Activated CD4-positive, alpha-beta T cell treated with anti-CD3 and anti-CD28 coated beads, Interleukin-2, amount 10 ng/mL, durations not matched to agents 7 days and 5 days (primary cell): ENCODE measurements at regions not wholly inside any gene's neighbourhood (a gene's known extent, or its start where the extent isn't known, plus 50 kb on each side); places are given as distances from the start of the nearest gene placed in this dataset.

Experiments used
- CTCF ChIA-PET: fragments of 350-600 bp; sonication (Branson Sonifier 250); formaldehyde crosslinking; loops from one replicate; lab custom pipeline; 2021; ENCODE audit warnings: antibody characterized with exemption; lab: Charles Lee
- POLR2A ChIA-PET: fragments of 350-600 bp; sonication (Branson Sonifier 250); formaldehyde crosslinking; loops from one replicate; lab custom pipeline; 2021; ENCODE audit warnings: antibody characterized with exemption; lab: Charles Lee
- DNase-seq: peaks from one replicate; pipeline ENCODE4 v3.0.0-alpha.2; 2020
- H3K27ac Mint-ChIP-seq: one replicate; pipeline ENCODE4 v1.8.0; 2021; ENCODE audit warnings: mild to moderate bottlenecking, moderate library complexity, mixed read lengths
- H3K27me3 Mint-ChIP-seq: one replicate; pipeline ENCODE4 v1.8.0; 2021; ENCODE audit warnings: mixed read lengths
- H3K36me3 Mint-ChIP-seq: one replicate; pipeline ENCODE4 v1.8.0; 2021; ENCODE audit warnings: low read depth, mixed read lengths
- H3K4me1 Mint-ChIP-seq: one replicate; pipeline ENCODE4 v1.8.0; 2021; ENCODE audit warnings: mixed read lengths
- H3K4me3 Mint-ChIP-seq: one replicate; pipeline ENCODE4 v1.8.0; 2021; ENCODE audit warnings: mild to moderate bottlenecking, moderate library complexity, mixed read lengths
- H3K9me3 Mint-ChIP-seq: one replicate; pipeline ENCODE4 v1.8.0; 2021; ENCODE audit warnings: mixed read lengths

- ChIA-PET POLR2A (no interaction called here), CTCF (no interaction called here)
- DNase-seq, result no peak
- H3K36me3 Mint-ChIP-seq, result no peaks in the 10 kb centered on the region
- peaks cover 2% of the 10 kb centered on the region for H3K4me1 Mint-ChIP-seq
- H3K27ac Mint-ChIP-seq, result no peak overlapping the region
- peaks cover 5% of the 10 kb centered on the region for H3K27me3 Mint-ChIP-seq
- no peak overlapping the region for H3K4me3 Mint-ChIP-seq
- no peaks in the 10 kb centered on the region for H3K9me3 Mint-ChIP-seq
Measured at GRCh38 chr15:62637950-62638619, 404.5 kb upstream of the TPM1 start.

GRCh38 chr15:62639432-62639831 lies 403.1 kb upstream of the TPM1 start:
- POLR2A ChIA-PET, result no interaction called here
- H3K4me1 Mint-ChIP-seq, result peaks cover 2% of the 10 kb centered on the region
- CTCF ChIA-PET, result no interaction called here
- H3K9me3 Mint-ChIP-seq, result no peaks in the 10 kb centered on the region
- peaks cover 8% of the 10 kb centered on the region for H3K27me3 Mint-ChIP-seq
- H3K4me3 Mint-ChIP-seq, result no peak overlapping the region
- no peak for DNase-seq
- no peak overlapping the region for H3K27ac Mint-ChIP-seq
- no peaks in the 10 kb centered on the region for H3K36me3 Mint-ChIP-seq

GRCh38 chr15:62639906-62640605 lies 402.5 kb upstream of the TPM1 start:
- Mint-ChIP-seq H3K27me3 (peaks cover 7% of the 10 kb centered on the region), H3K9me3 (no peaks in the 10 kb centered on the region), H3K36me3 (no peaks in the 10 kb centered on the region), H3K4me1 (peaks cover 2% of the 10 kb centered on the region), H3K27ac (no peak overlapping the region), H3K4me3 (no peak overlapping the region)
- ChIA-PET CTCF (no interaction called here), POLR2A (no interaction called here)
- no peak for DNase-seq

GRCh38 chr15:62641825-62642224 lies 400.7 kb upstream of the TPM1 start:
- Mint-ChIP-seq H3K27ac (no peak overlapping the region), H3K9me3 (no peaks in the 10 kb centered on the region), H3K36me3 (no peaks in the 10 kb centered on the region), H3K4me3 (no peak overlapping the region), H3K27me3 (peaks cover 7% of the 10 kb centered on the region), H3K4me1 (peaks cover 2% of the 10 kb centered on the region)
- no peak for DNase-seq
- ChIA-PET CTCF (no interaction called here), POLR2A (no interaction called here)

- Mint-ChIP-seq H3K27me3 (peaks cover 4% of the 10 kb centered on the region), H3K4me3 (no peak overlapping the region), H3K9me3 (no peaks in the 10 kb centered on the region), H3K4me1 (peaks cover 2% of the 10 kb centered on the region), H3K27ac (no peak overlapping the region), H3K36me3 (no peaks in the 10 kb centered on the region)
- DNase-seq, result no peak
- ChIA-PET CTCF (no interaction called here), POLR2A (no interaction called here)
Measured at GRCh38 chr15:62643572-62643971, 399.0 kb upstream of the TPM1 start.

GRCh38 chr15:62644216-62644888 lies 398.2 kb upstream of the TPM1 start:
- Mint-ChIP-seq H3K4me1 (peaks cover 2% of the 10 kb centered on the region), H3K4me3 (no peak overlapping the region), H3K36me3 (no peaks in the 10 kb centered on the region), H3K27me3 (peaks cover 4% of the 10 kb centered on the region), H3K27ac (no peak overlapping the region), H3K9me3 (no peaks in the 10 kb centered on the region)
- POLR2A ChIA-PET, result no interaction called here
- CTCF ChIA-PET, result no interaction called here
- DNase-seq, result no peak

GRCh38 chr15:62644889-62645742 lies 397.4 kb upstream of the TPM1 start:
- Mint-ChIP-seq H3K27ac (no peak overlapping the region), H3K27me3 (peaks cover 4% of the 10 kb centered on the region), H3K4me3 (no peak overlapping the region), H3K4me1 (peaks cover 7% of the 10 kb centered on the region), H3K36me3 (no peaks in the 10 kb centered on the region), H3K9me3 (no peaks in the 10 kb centered on the region)
- POLR2A ChIA-PET, result no interaction called here
- no peak for DNase-seq
- CTCF ChIA-PET, result no interaction called here

GRCh38 chr15:62647202-62647842 lies 395.2 kb upstream of the TPM1 start:
- H3K27me3 Mint-ChIP-seq, result peaks cover 4% of the 10 kb centered on the region
- H3K36me3 Mint-ChIP-seq, result no peaks in the 10 kb centered on the region
- peaks cover 8% of the 10 kb centered on the region for H3K4me1 Mint-ChIP-seq
- H3K4me3 Mint-ChIP-seq, result no peak overlapping the region
- POLR2A ChIA-PET, result no interaction called here
- H3K27ac Mint-ChIP-seq, result no peak overlapping the region
- DNase-seq, result no peak
- no peaks in the 10 kb centered on the region for H3K9me3 Mint-ChIP-seq
- CTCF ChIA-PET, result no interaction called here

- POLR2A ChIA-PET, result no interaction called here
Measured at GRCh38 chr15:62647843-62648505, 394.6 kb upstream of the TPM1 start.

GRCh38 chr15:62648954-62649353 lies 393.6 kb upstream of the TPM1 start:
- no peak overlapping the region for H3K4me3 Mint-ChIP-seq
- peaks cover 8% of the 10 kb centered on the region for H3K4me1 Mint-ChIP-seq
- ChIA-PET CTCF (no interaction called here), POLR2A (no interaction called here)
- H3K27me3 Mint-ChIP-seq, result no peaks in the 10 kb centered on the region
- H3K36me3 Mint-ChIP-seq, result no peaks in the 10 kb centered on the region
- peaks cover 2% of the 10 kb centered on the region for H3K9me3 Mint-ChIP-seq
- no peak overlapping the region for H3K27ac Mint-ChIP-seq
- no peak for DNase-seq

More at GRCh38 chr15:62647843-62648505, 394.6 kb upstream of the TPM1 start:
- H3K27ac Mint-ChIP-seq, result no peak overlapping the region
- CTCF ChIA-PET, result no interaction called here
- DNase-seq, result no peak
- no peaks in the 10 kb centered on the region for H3K36me3 Mint-ChIP-seq
- peaks cover 2% of the 10 kb centered on the region for H3K9me3 Mint-ChIP-seq
- no peak overlapping the region for H3K4me3 Mint-ChIP-seq
- H3K27me3 Mint-ChIP-seq, result peaks cover 4% of the 10 kb centered on the region
- peaks cover 8% of the 10 kb centered on the region for H3K4me1 Mint-ChIP-seq

- DNase-seq, result no peak
- Mint-ChIP-seq H3K27me3 (no peaks in the 10 kb centered on the region), H3K4me1 (peaks cover 8% of the 10 kb centered on the region), H3K4me3 (no peak overlapping the region), H3K36me3 (no peaks in the 10 kb centered on the region), H3K27ac (no peak overlapping the region), H3K9me3 (peaks cover 2% of the 10 kb centered on the region)
- POLR2A ChIA-PET, result no interaction called here
- CTCF ChIA-PET, result no interaction called here
Measured at GRCh38 chr15:62649793-62650420, 392.6 kb upstream of the TPM1 start.

GRCh38 chr15:62653122-62653521 lies 389.4 kb upstream of the TPM1 start:
- no peaks in the 10 kb centered on the region for H3K27me3 Mint-ChIP-seq

More at GRCh38 chr15:62653122-62653521, 389.4 kb upstream of the TPM1 start:
- H3K4me3 Mint-ChIP-seq, result no peak overlapping the region
- H3K9me3 Mint-ChIP-seq, result peaks cover 2% of the 10 kb centered on the region
- H3K36me3 Mint-ChIP-seq, result no peaks in the 10 kb centered on the region
- ChIA-PET POLR2A (no interaction called here), CTCF (no interaction called here)
- H3K4me1 Mint-ChIP-seq, result peaks cover 8% of the 10 kb centered on the region
- DNase-seq, result no peak
- no peak overlapping the region for H3K27ac Mint-ChIP-seq
